ENCODE measurements at regions not wholly inside any gene's neighbourhood (a gene's known extent, or its start where the extent isn't known, plus 50 kb on each side); places are given as distances from the start of the nearest gene placed in this dataset.
A peak's percentile ranks its signal among the peaks of the same experiment; 100 is the strongest.

DNA sequence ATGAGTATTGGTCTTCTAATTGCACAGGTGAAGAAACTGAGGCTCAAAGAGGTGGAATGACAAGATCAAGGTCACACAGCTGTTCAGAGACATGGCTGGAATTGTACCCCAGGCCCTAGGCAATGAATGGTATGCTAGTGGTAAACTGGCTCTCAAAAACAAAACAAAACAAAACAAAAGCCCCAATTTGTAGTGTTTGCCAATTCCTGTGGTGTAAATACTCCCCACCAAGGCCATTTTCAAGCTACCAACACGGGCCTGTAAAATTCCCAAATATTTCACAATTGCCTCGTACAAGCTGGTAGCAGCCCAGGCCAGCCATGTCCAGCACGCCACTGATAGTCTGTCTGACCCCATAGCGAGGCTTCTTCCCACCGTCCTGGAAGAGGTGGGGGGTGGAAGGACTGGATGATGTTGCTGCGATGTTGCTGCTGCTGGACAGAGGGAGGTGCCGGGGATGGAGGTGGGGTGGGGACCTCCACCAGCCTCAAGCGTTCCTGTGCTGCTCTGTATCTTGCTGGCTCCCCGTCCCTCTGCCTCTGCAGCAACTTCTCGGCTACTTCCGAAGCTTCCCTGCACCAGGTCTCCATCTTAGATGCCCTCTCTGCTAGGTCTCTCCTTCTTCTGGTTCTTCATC is 62.2 kb upstream of the RUNX3 start:
- intact Hi-C loops (cut with micrococcal nuclease), result no loop called here
- H3K27me3 Mint-ChIP-seq (ENCODE audit: low read depth in 3 of 3), result peaks cover 16 to 34% (median 31%) of the 10 kb centered on the region in 3 donors
- 96% methylated on average over 9 of the region's 11 CpGs for whole genome bisulfite sequencing (ENCODE audit: insufficient coverage)
- Histone ChIP-seq H3K4me1 (ENCODE audit: control insufficient read depth in 1 of 2, insufficient read depth in 2 of 2, low read length in 2 of 2) (no peaks in the 10 kb centered on the region), H3K9ac (ENCODE audit: insufficient read depth, low read length, poor library complexity, severe bottlenecking) (no peak overlapping the region), H3K4me3 (replicated peaks in 1 of 3; ENCODE audit: low read depth in 2 of 3, low read length in 3 of 3) (no peak overlapping the region), H3K79me2 (ENCODE audit: insufficient read depth, low read length) (no peaks in the 10 kb centered on the region), H3K9me3 (replicated peaks in 1 of 2; ENCODE audit: control insufficient read depth in 1 of 2, insufficient read depth in 1 of 2, low read length in 2 of 2) (no peaks in the 10 kb centered on the region), H3K27ac (ENCODE audit: low read depth in 1 of 2, low read length in 2 of 2) (no peak overlapping the region), H2AFZ (ENCODE audit: insufficient read depth, low read depth, low read length, poor library complexity, severe bottlenecking) (no peak overlapping the region), H4K20me1 (ENCODE audit: insufficient read depth, low read length) (no peaks in the 10 kb centered on the region), H3K36me3 (replicated peaks in 1 of 2; ENCODE audit: control insufficient read depth in 1 of 2, insufficient read depth in 2 of 2, low read length in 2 of 2) (no peaks in the 10 kb centered on the region), H3K27me3 (ENCODE audit: control insufficient read depth in 2 of 2, insufficient read depth in 2 of 2, low read length in 2 of 2) (no peaks in the 10 kb centered on the region), H3K4me2 (replicated peaks; ENCODE audit: extremely low read depth, low read length, poor library complexity, severe bottlenecking) (no peak overlapping the region)
- H3K4me1 Mint-ChIP-seq, result peaks cover 21% of the 10 kb centered on the region
- H3K36me3 Mint-ChIP-seq, result peaks cover 6 to 7% of the 10 kb centered on the region in 2 donors
- H3K4me3 Mint-ChIP-seq, result no peak overlapping the region
- H3K27ac Mint-ChIP-seq, result peak overlapping the region in 1 of 7 donors; percentile 63
- TF ChIP-seq, protein P1, sequence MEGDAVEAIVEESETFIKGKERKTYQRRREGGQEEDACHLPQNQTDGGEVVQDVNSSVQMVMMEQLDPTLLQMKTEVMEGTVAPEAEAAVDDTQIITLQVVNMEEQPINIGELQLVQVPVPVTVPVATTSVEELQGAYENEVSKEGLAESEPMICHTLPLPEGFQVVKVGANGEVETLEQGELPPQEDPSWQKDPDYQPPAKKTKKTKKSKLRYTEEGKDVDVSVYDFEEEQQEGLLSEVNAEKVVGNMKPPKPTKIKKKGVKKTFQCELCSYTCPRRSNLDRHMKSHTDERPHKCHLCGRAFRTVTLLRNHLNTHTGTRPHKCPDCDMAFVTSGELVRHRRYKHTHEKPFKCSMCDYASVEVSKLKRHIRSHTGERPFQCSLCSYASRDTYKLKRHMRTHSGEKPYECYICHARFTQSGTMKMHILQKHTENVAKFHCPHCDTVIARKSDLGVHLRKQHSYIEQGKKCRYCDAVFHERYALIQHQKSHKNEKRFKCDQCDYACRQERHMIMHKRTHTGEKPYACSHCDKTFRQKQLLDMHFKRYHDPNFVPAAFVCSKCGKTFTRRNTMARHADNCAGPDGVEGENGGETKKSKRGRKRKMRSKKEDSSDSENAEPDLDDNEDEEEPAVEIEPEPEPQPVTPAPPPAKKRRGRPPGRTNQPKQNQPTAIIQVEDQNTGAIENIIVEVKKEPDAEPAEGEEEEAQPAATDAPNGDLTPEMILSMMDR (IDR thresholded peaks at IDR 0.05), result no peak
- no peak for DNase-seq
- peaks cover 0 to 9% (median 4%) of the 10 kb centered on the region in 7 donors for H3K9me3 Mint-ChIP-seq

DNA sequence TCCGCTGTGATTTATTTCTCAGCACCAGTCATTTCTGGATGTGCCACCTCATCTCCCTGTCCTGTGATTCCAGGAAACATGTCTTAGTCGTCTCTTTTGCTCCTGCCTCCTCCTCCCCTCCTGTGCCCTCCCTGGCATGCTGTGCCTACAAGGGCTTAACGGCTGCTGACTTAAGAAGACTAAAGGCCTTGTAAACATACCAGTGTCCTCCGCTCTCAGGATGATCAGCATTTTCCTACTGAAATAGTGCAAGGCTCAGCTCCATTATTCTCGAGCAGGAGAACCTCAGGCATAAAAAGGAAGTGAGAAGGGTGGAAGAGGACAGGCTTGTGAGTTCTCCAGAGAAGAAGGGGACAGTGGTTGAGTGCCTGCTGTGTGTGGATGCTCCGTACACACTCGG is 61.6 kb upstream of the RUNX3 start:
- Mint-ChIP-seq H3K27me3 (ENCODE audit: low read depth in 3 of 3) (peaks cover 14 to 32% (median 31%) of the 10 kb centered on the region in 3 donors), H3K36me3 (peaks cover under 1 to 2% of the 10 kb centered on the region in 2 donors), H3K4me1 (peaks cover 20% of the 10 kb centered on the region), H3K27ac (no peak overlapping the region), H3K9me3 (peaks cover 0 to 9% (median 2%) of the 10 kb centered on the region in 7 donors), H3K4me3 (no peak overlapping the region)
- Histone ChIP-seq H3K4me1 (ENCODE audit: control insufficient read depth in 1 of 2, insufficient read depth in 2 of 2, low read length in 2 of 2) (no peaks in the 10 kb centered on the region), H3K4me3 (replicated peaks in 1 of 3; ENCODE audit: low read depth in 2 of 3, low read length in 3 of 3) (no peak overlapping the region), H4K20me1 (ENCODE audit: insufficient read depth, low read length) (no peaks in the 10 kb centered on the region), H3K79me2 (ENCODE audit: insufficient read depth, low read length) (no peaks in the 10 kb centered on the region), H3K27me3 (ENCODE audit: control insufficient read depth in 2 of 2, insufficient read depth in 2 of 2, low read length in 2 of 2) (no peaks in the 10 kb centered on the region), H3K9me3 (replicated peaks in 1 of 2; ENCODE audit: control insufficient read depth in 1 of 2, insufficient read depth in 1 of 2, low read length in 2 of 2) (no peaks in the 10 kb centered on the region), H3K4me2 (replicated peaks; ENCODE audit: extremely low read depth, low read length, poor library complexity, severe bottlenecking) (no peak overlapping the region), H3K27ac (ENCODE audit: low read depth in 1 of 2, low read length in 2 of 2) (no peak overlapping the region), H3K36me3 (replicated peaks in 1 of 2; ENCODE audit: control insufficient read depth in 1 of 2, insufficient read depth in 2 of 2, low read length in 2 of 2) (no peaks in the 10 kb centered on the region), H3K9ac (ENCODE audit: insufficient read depth, low read length, poor library complexity, severe bottlenecking) (no peak overlapping the region), H2AFZ (ENCODE audit: insufficient read depth, low read depth, low read length, poor library complexity, severe bottlenecking) (no peak overlapping the region)
- TF ChIP-seq, protein P1 (IDR thresholded peaks at IDR 0.05), result no peak
- DNase-seq, result no peak
- intact Hi-C loops (cut with micrococcal nuclease), result no loop called here
- 76% methylated on average over 5 of the region's 7 CpGs for WGBS (ENCODE audit: insufficient coverage)
